ENCODE measurements at regions not wholly inside any gene's neighbourhood (a gene's known extent, or its start where the extent isn't known, plus 50 kb on each side); places are given as distances from the start of the nearest gene placed in this dataset.

GRCh38 chrX:35076061-35076460 is 133.5 kb downstream of the FAM47B start:
- Histone ChIP-seq H3K27me3 (ENCODE audit: insufficient read depth, low read depth) (no peaks in the 10 kb centered on the region), H3K4me3 (IDR thresholded peaks at IDR 0.05; ENCODE audit: insufficient read depth, low read depth, low read length) (no peak overlapping the region), H2AFZ (ENCODE audit: low read depth) (no peak overlapping the region), H3K4me1 (ENCODE audit: low read depth, poor library complexity, severe bottlenecking) (no peaks in the 10 kb centered on the region), H3K9ac (no peak overlapping the region), H3K4me2 (no peak overlapping the region), H3K27ac (no peak overlapping the region), H3K79me2 (ENCODE audit: insufficient read depth, low read depth) (no peaks in the 10 kb centered on the region), H3K36me3 (ENCODE audit: insufficient read depth) (no peaks in the 10 kb centered on the region), H4K20me1 (ENCODE audit: insufficient read depth) (no peaks in the 10 kb centered on the region)
- 0 out of 2 replicates have a peak, but pooled peaks have one; percentile 15 for TF ChIP-seq CTCF (conservative IDR thresholded peaks at IDR 0.05; ENCODE audit: low read depth, low read length)

GRCh38 chrX:35090801-35091200 is 148.2 kb downstream of the FAM47B start:
- H3K4me3 ChIP-seq (IDR thresholded peaks at IDR 0.05; ENCODE audit: insufficient read depth, low read depth, low read length) = no peak overlapping the region
- no peak for TF ChIP-seq CTCF (conservative IDR thresholded peaks at IDR 0.05; ENCODE audit: low read depth, low read length)
- no peaks in the 10 kb centered on the region for H3K36me3 ChIP-seq (ENCODE audit: insufficient read depth)
- no peaks in the 10 kb centered on the region for H3K79me2 ChIP-seq (ENCODE audit: insufficient read depth, low read depth)
- H3K27me3 ChIP-seq (ENCODE audit: insufficient read depth, low read depth) = no peaks in the 10 kb centered on the region
- no peak overlapping the region for H3K27ac ChIP-seq
- H3K4me1 ChIP-seq (ENCODE audit: low read depth, poor library complexity, severe bottlenecking) = no peaks in the 10 kb centered on the region
- H2AFZ ChIP-seq (ENCODE audit: low read depth) = no peak overlapping the region
- H3K4me2 ChIP-seq = no peak overlapping the region
- no peak overlapping the region for H3K9ac ChIP-seq
- no peaks in the 10 kb centered on the region for H4K20me1 ChIP-seq (ENCODE audit: insufficient read depth)

GRCh38 chrX:35098419-35098818 is 155.8 kb downstream of the FAM47B start:
- Histone ChIP-seq H3K4me2 (no peak overlapping the region), H2AFZ (ENCODE audit: low read depth) (no peak overlapping the region), H3K36me3 (ENCODE audit: insufficient read depth) (no peaks in the 10 kb centered on the region), H3K4me1 (ENCODE audit: low read depth, poor library complexity, severe bottlenecking) (no peaks in the 10 kb centered on the region), H3K79me2 (ENCODE audit: insufficient read depth, low read depth) (no peaks in the 10 kb centered on the region), H4K20me1 (ENCODE audit: insufficient read depth) (no peaks in the 10 kb centered on the region), H3K27ac (no peak overlapping the region), H3K4me3 (IDR thresholded peaks at IDR 0.05; ENCODE audit: insufficient read depth, low read depth, low read length) (no peak overlapping the region), H3K9ac (no peak overlapping the region), H3K27me3 (ENCODE audit: insufficient read depth, low read depth) (no peaks in the 10 kb centered on the region)
- no peak for TF ChIP-seq CTCF (conservative IDR thresholded peaks at IDR 0.05; ENCODE audit: low read depth, low read length)

- no peak for TF ChIP-seq CTCF (conservative IDR thresholded peaks at IDR 0.05; ENCODE audit: low read depth, low read length)
- Histone ChIP-seq H2AFZ (ENCODE audit: low read depth) (no peak overlapping the region), H3K36me3 (ENCODE audit: insufficient read depth) (no peaks in the 10 kb centered on the region), H3K27me3 (ENCODE audit: insufficient read depth, low read depth) (no peaks in the 10 kb centered on the region), H3K79me2 (ENCODE audit: insufficient read depth, low read depth) (no peaks in the 10 kb centered on the region), H3K4me2 (no peak overlapping the region), H3K4me3 (IDR thresholded peaks at IDR 0.05; ENCODE audit: insufficient read depth, low read depth, low read length) (no peak overlapping the region), H3K4me1 (ENCODE audit: low read depth, poor library complexity, severe bottlenecking) (no peaks in the 10 kb centered on the region), H3K27ac (no peak overlapping the region), H3K9ac (no peak overlapping the region), H4K20me1 (ENCODE audit: insufficient read depth) (no peaks in the 10 kb centered on the region)
Measured at GRCh38 chrX:35101901-35102300, 159.3 kb downstream of the FAM47B start.

All from KMS-11 (cell line).